SH-SY5Y (cell line): ENCODE measurements at regions not wholly inside any gene's neighbourhood (a gene's known extent, or its start where the extent isn't known, plus 50 kb on each side); places are given as distances from the start of the nearest gene placed in this dataset.

Source experiments
- GATA2 ChIP-seq: IDR thresholded peaks from 2 replicates; pipeline ENCODE4 v1.6.1; 2011; ENCODE audit warnings: mild to moderate bottlenecking, low read depth, low read length
- GATA3 ChIP-seq: IDR thresholded peaks from 2 replicates; pipeline ENCODE4 v1.6.1; 2011; ENCODE audit warnings: low read depth, mild to moderate bottlenecking, low read length, moderate library complexity

DNA sequence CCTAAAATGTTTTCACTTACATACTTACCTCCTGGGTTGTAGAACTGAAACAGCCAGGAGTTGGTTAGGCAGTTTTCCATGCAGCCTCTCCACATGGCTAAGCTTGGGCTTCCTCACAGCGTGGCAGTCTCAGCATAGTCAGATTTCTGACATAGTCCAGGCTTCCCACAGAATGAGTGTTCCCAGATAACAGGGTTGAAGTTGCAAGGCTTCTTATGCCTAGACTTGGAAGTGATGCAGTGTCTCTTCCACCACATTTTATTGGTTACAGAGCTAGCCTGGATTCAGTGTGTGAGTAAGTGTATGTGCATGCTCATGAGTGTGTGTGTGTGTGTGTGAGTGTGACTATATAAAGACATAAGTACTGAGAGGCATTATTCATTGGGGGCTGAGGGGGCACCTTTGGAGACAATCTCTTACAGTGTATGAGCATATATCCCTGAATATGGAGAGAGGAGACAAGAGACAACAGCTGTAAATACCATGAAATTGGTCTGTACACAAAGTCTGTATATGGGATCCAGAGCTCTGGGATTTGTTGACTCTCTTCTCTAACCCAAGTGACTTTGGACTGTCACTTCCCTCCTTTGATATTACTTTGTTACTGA lies 78.1 kb downstream of the ZNF621 start:
- TF ChIP-seq GATA2 (no peak), GATA3 (no peak)
